ENCODE measurements at regions not wholly inside any gene's neighbourhood (a gene's known extent, or its start where the extent isn't known, plus 50 kb on each side); places are given as distances from the start of the nearest gene placed in this dataset.
"Not testable (repeated sequence)": the region's sequence is repeated elsewhere in the genome, so short reads cannot be mapped to it uniquely, and the experiment has no call there.

- not testable (repeated sequence) for TF ChIP-seq POLR2A (IDR thresholded peaks at IDR 0.05)
- TF ChIP-seq, protein P1, sequence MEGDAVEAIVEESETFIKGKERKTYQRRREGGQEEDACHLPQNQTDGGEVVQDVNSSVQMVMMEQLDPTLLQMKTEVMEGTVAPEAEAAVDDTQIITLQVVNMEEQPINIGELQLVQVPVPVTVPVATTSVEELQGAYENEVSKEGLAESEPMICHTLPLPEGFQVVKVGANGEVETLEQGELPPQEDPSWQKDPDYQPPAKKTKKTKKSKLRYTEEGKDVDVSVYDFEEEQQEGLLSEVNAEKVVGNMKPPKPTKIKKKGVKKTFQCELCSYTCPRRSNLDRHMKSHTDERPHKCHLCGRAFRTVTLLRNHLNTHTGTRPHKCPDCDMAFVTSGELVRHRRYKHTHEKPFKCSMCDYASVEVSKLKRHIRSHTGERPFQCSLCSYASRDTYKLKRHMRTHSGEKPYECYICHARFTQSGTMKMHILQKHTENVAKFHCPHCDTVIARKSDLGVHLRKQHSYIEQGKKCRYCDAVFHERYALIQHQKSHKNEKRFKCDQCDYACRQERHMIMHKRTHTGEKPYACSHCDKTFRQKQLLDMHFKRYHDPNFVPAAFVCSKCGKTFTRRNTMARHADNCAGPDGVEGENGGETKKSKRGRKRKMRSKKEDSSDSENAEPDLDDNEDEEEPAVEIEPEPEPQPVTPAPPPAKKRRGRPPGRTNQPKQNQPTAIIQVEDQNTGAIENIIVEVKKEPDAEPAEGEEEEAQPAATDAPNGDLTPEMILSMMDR (IDR thresholded peaks at IDR 0.05): not testable (repeated sequence)
Observed at GRCh38 chr15:61362912-61363311, 133.8 kb upstream of the RORA start.
